ENCODE measurements at regions not wholly inside any gene's neighbourhood (a gene's known extent, or its start where the extent isn't known, plus 50 kb on each side); places are given as distances from the start of the nearest gene placed in this dataset.
"Not testable (repeated sequence)": the region's sequence is repeated elsewhere in the genome, so short reads cannot be mapped to it uniquely, and the experiment has no call there.

DNA sequence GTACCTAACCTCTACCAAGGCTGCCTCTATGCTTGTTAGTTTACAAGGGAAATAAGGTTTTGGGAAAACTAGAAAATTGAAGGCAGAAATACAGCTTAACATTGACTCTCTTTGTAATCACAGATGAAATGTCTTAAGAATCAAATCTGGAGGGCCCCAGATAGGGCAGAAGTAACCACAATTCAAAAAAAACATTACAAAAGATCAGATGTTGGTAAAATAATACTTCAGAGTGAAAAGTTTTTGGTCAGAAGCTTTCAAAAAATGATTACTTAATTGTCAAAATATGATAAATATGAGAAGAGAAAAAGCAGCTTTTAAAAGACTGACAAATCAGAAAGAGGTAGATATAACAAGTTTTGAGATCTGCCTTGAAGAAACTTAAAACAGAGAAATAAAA lies 425.1 kb upstream of the NECTIN3 start:
- no peak for DNase-seq

DNA sequence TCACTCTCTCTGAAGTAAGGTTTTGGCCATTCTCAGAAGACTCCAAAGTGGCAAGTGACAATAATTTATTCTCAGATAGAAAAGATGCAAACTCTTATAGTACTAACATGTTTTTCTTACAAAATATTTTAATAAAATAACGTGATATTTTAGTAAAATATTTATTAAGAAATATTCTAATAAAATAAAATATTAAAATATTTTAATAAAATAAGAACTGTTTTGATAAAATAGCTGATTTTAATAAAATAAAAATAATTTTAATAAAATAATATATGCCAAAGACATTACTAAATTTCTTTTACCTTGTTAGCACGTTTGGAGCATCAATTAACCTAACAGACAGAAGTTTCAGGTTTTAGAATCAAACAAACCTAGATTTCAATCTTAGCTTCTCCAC lies 424.0 kb upstream of the NECTIN3 start:
- no peak for DNase-seq

DNA sequence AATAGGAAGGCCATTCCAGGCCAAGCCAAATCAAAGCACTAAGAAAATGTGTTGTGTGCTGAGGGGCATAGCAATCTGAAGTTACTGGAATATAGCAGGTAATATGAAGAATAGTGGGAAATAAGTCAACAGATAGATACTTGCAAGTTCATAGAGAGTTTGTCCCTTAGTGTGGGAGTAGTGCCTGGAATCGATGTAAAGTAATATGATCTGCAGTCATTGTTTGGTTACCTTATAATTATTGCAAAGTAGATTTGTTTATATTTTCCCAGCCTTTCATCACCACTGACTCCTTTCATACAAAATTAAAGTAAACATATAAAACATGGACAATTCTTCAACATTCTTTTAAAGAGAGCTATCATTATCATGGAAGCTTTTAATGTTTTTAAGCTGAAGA lies 420.9 kb upstream of the NECTIN3 start:
- no peak for DNase-seq

DNA sequence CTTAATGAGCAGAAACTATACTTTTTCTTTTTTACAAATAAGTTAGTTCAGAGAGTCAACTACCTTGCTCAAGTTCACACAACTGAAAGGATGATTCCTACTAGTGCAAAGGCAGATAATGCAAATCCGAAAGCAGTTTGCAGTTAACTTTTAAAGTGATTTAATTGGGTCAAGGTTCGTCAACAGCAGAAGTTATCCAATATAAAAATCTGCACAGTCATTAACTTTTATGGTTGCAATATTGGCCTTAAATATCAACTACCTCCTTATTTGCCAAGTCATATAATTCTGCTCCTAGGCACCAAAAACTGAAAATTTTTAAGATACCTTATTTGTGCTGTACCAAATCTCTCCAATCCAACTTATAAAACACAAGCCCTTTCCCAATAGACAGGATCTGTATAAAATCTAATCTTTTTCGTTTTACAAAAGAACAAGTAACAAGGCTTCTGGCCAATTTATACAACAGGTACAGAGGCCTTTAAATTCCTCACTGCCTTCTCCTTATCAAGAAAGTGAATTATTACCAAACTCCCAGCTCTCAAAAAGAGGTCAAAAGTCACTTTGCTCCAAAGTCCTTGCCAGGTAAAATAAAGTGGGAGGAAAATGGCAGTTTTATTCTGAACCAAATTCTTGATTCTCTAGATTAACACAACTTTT lies 416.6 kb upstream of the NECTIN3 start:
- DNase-seq: no peak

DNA sequence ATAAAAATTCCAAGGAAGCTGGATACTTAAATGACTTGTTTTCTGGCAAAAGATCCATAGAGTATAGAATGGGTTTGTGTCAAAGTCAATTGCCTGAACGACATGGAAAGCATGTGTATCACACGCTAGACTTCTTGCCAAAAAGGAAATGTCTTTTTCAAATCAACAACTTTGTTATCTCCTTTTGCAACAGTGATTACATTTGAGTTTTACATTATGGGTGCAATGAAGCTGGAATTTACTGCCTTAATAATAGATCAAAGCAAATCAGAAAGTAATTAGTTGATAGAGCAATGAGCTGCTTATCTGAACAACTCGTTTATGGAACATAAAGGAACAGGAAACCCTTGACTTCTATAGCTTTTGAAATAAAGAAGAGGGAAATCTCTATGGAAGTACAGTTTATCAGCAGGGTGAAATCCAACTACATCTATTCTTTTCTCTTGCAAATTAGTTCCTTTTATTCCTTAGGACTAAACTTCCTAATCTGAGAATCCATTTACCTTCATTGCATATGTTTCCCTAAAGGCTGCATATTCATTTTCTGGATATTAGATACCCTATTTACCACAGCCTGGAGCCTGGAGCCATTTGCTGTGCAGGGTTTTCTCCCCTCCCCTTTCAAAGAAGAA lies 415.1 kb upstream of the NECTIN3 start:
- no peak for DNase-seq

DNA sequence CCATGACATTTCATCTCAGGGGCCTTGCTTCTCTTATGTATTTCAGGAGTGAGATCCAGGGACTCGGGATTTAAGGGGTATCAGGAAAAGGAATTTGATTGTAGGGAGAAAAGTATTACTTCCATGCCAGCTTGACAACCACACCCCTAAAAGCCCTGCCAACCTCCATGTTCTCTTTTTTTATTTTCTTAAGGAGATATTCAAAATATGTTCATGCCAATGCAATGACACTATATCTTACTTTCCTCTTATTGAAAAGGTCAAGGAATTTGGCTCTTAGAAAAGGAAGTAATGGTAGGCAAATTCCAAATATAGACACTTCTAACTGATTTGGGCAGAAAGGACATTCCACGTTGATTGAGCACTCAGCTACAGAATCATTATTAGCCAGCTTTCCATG lies 407.5 kb upstream of the NECTIN3 start:
- DNase-seq: no peak

DNA sequence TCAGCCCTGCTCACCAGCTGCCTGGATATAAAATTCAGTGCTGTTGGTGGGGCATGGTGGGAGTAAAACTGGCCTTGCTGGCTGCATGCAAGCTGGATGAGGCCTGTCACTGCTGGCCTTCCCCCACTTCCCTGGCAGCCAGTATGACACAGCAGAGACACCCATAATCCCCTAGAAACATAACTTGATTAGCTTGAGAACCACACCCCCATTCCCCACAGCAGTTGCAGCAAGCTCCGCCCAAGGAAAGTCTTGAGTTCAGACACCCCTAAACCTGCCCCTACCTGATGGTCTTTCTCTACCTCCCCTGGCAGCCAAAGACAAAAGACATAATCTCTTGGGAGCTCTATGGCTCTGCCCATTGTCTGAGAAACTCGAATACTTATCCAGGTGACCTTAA lies 405.1 kb upstream of the NECTIN3 start:
- DNase-seq: peak; percentile 18

DNA sequence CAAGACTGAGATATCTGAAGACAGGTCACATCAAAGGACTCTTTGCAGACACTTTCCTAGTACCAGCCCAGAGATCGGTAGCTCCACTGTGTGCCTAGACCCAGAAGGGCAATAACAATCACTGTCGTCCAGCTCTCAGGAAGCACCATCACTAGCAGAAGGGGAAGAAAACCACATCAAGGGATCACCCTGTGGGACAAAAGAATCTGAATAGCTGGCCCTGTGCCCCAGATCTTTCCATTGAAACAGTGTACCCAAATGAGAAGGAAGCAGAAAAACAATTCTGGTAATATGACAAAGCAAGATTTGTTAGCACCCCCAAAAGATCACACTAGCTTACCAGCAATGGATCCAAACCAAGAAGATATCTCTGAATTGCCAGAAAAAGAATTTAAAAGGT lies 404.4 kb upstream of the NECTIN3 start:
- DNase-seq: no peak

GRCh38 chr3:110670407-110670806 lies 401.2 kb upstream of the NECTIN3 start:
- no peak for DNase-seq

DNA sequence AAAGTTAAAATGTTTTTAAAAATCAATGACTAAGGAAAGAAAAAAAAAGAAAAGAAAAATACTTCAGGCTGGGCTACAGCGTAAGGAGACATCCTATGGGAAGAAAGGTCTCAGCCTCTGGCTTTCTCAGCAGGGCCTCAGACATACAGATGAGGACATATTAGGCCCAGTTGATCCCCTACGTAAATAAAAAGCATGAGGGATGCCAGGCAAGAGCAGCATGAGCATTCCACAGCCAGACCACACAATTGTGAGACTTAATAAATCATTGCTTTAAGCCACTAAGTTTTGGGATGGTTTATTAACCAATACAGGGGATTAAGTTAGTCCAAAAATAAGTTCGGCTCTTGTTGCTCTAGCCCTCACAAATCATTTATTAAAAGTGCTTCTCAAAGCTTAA lies 394.1 kb upstream of the NECTIN3 start:
- DNase-seq: peak; percentile 21

GRCh38 chr3:110679285-110679684 lies 392.3 kb upstream of the NECTIN3 start:
- DNase-seq: no peak

DNA sequence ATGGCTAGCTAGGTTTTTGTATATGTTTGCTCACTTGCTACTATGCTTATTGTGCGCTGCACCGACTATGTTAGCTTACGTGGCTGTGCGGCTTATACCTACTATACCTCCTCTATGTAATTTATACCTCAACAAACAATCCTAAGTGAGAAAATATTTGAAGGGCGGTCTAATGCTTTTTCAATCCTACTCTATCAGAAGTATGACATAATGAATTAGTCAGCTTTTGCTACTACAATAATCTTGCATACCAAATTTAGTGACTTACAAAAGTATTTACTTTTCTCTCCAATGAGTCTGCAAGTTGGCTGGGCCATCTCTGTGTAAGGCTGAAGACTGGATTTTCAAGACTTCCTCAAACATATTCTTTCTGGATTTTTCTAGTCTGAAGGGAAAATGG lies 391.2 kb upstream of the NECTIN3 start:
- no peak for DNase-seq

DNA sequence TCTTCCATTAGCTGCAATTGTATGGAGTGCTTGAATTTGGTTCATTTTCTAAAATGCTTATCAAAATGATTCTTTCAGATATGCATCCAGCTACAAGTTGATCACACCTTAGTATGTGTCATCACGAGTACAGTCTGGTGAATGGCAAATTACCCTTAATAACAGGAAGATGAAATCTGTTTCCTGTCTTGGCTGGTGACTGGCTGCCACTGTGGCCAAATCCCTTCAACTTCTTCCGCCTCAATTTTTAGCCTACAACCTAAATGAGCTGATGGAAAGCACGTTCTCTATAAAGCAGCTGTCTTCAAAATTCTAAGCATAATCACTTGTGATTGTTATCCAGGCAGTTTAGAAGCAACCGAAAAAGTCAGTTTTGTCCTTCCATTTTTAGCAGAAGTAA lies 387.1 kb upstream of the NECTIN3 start:
- no peak for DNase-seq

DNA sequence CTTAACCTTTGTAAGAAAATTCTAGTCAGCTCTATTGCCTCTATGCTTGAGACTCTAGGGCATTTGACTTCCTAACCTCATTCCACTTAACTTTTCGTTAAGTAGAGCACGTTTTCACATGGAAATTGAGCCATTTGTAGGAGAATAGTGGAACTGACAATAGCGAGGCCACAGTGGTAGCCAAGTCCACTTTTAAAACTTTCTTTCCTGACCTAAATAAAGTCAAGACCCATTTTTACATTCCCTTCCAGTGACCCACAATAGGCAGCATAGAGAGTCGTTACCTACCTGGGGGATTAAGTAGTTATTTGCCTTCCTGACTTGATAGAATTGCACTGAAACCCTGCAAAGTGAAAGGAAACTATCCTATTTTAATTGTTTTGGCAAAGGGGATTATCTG lies 386.0 kb upstream of the NECTIN3 start:
- DNase-seq: no peak

DNA sequence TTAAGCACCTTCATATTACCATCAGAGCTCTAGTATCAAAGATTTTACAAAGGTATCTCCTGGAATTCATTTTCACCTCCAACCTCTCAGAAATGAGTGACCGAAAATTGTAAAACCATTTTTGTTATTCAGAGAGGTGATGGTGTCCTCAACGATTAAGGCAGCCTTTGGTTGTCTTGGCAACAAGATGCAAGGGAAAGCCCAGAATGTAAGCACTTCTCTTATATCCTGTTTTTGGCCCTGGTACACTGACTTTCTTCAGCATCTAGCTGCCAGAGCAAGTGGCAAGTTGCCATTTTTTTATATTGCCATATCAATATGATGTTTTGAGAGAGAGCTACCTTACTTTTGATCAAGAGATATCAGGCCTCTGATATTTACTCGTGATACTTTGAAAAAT lies 384.9 kb upstream of the NECTIN3 start:
- DNase-seq: no peak

GRCh38 chr3:110687138-110687537 lies 384.5 kb upstream of the NECTIN3 start:
- no peak for DNase-seq

DNA sequence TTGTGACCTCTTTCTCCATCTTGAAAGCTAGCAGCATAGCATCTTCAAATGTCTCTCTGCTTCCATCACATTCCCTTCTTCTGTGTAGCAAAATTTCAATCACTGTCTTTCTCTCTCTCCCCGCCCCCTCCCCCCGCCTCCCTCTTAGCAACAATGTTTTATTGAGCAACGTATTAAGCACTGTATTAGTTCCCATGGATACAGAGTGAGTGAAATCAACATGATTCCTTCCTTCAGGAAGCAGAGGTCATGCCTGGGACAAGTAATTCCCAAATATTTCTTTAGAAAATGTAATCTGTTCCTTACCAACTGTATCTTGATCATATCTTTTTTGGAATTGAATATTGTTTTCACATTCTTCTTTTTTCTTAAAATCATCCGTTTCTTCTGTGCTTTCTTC lies 373.7 kb upstream of the NECTIN3 start:
- DNase-seq: no peak

DNA sequence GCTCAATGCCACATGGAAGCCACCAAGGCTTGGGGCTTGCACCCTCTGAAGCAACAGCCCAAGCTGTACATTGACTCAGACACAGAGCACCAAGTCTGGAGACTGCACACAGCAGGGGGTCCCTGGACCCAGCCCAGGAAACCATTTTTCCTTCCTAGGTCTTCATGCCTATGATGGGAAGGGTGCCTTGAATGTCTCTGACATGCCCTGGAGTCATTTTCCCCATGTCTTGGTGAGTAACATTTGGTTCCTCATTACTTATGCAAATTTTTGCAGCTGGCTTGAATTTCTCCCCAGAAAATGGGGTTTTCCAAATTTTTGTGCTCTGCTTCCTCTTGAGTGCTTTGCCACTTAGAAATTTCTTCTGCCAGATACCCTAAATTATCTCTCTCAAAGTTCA lies 367.3 kb upstream of the NECTIN3 start:
- not testable (repeated sequence) for DNase-seq

DNA sequence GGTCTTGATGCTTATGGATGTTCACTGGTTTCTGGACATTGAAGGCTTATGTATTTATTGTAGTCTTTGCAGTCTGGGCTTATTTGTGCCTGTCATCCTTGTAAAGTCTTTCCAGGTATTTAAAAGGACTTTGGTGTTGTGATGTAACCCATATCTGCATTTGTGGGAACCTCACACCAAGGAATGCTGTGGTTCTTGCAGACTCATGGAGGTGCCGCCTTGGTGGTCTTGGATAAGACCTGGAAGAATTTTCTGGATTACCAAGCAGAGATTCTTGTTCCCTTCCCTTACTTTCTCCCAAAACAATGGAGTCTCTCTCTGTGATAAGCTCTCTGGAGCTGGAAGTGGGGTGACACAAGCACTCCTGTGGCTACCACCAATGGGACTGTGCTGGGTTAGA lies 363.5 kb upstream of the NECTIN3 start:
- no peak for DNase-seq

DNA sequence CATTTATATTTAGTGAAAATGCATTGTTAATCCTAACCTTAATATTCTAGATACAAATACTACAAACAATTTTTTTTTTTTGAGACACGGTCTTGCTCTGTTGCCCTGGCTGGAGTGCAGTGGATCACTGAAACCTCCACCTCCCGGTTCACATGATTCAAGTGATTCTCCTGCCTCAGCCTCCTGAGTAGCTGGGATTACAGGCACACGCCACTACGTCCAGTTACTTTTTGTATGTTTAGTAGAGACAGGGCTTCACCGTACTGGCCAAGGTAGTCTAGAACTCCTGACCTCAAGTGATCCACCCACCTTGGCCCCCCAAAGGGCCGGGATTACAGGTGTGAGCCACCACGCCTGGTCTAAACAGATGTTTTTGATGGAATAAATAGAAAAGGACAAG lies 361.5 kb upstream of the NECTIN3 start:
- DNase-seq: no peak

- DNase-seq: no peak
Measured at GRCh38 chr3:110710603-110711002, 361.0 kb upstream of the NECTIN3 start.

DNA sequence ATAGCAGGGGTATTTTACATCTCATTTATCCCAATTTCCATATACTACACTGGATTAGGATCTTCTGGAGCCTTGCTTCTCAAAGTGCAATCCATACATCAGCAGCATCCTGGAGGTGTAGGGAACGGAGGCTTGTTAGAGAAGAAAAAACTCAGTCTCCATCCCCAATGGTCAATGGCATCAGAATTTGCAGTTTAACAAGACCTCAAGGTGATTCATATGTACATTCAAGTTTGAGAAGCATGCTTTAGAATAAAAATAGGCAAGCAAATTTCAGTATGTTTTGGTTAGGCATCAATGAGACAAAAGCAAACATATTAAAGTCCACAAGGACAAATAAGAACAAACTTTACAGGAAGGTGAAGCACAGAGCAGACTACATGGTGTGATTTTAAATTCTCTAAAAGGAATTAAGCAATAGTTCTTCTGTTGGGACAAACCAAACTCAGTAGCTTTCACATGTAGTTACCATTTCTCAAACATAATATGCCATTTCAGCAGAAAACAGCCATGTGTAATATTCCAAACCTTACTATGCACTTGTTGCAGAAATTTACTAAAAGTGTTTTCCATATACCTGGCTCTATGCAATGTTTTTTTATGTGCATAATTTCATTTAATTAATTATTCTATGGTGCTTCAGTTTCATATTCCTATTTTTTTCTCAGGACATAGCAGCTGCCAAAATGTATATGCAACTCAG lies 360.3 kb upstream of the NECTIN3 start:
- no peak for DNase-seq

- no peak for DNase-seq
Measured at GRCh38 chr3:110711851-110712516, 359.6 kb upstream of the NECTIN3 start.

DNA sequence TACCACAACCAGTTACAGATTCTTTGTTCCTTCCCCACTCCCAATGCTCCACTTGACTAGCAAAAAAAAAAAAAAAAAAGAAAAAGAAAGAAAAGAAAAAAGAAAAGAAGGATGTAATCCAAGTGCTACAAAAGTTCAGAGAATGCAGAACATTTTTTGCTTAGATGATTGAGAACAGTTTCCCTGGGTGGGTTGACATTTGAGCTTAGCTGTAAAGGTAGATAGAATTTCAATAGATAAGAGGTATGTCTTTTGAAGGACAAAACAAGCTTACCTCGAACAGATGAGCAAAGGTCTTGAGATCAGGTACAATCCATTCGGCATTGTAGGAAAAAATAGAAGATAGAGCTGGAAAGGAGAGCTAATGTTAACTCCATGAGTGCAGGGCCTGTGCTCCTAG lies 344.6 kb upstream of the NECTIN3 start:
- DNase-seq: no peak

All from NCI-H82 (cell line).